ENCODE measurements at regions not wholly inside any gene's neighbourhood (a gene's known extent, or its start where the extent isn't known, plus 50 kb on each side); places are given as distances from the start of the nearest gene placed in this dataset.

DNA sequence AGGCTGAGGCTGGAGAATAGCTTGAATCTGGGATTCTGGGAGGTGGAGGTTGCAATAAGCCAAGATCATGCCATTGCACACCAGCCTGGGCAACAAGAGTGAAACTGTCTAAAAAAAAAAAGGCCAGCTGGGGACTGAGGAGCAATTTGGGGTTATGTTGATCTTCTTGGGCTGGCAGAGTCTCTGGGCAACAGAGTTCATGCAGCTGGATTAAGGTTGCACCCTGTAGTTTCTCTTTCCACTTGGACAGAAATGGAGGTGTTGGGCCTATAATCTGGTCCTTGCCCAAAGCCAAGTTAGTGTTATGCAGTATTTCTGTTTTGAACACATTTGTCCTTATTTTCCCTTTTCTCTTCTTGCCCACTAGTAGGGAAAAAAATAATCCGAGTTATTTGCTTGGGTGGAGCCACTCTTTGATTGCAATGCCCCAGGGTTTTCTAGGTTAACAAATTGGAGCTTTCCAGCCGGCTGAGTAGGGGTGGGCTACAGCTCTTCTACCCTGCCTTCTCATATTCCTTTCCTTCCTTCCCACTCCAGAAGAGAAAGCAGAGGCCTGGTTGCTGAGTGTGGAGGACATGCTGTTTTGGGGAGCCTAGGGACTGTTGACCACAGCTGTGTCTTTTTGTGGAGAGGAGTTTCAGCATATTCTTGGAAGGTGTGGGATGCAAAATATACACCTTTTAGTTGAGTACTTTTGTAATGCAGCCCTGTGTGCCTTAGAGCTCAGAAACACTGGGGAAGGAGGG lies 213.9 kb downstream of the SOX4 start:
- Histone ChIP-seq H3K79me2 (ENCODE audit: insufficient read depth, low read depth, low read length) (no peaks in the 10 kb centered on the region), H4K20me1 (ENCODE audit: insufficient read depth, low read length) (no peaks in the 10 kb centered on the region), H3K36me3 (ENCODE audit: insufficient read depth, low read length) (no peaks in the 10 kb centered on the region), H3K4me2 (ENCODE audit: low read length) (no peak overlapping the region), H3K4me3 (ENCODE audit: low read depth, low read length, poor library complexity, severe bottlenecking) (no peak overlapping the region), H3K9me2 (ENCODE audit: insufficient read depth, low read length) (no peaks in the 10 kb centered on the region), H2AFZ (ENCODE audit: low read length) (no peak overlapping the region), H3K9me3 (ENCODE audit: low read length) (no peaks in the 10 kb centered on the region), H3K27ac (ENCODE audit: low read depth, low read length, poor library complexity, severe bottlenecking) (no peak overlapping the region), H3K4me1 (ENCODE audit: insufficient read depth, low read length, poor library complexity, severe bottlenecking) (no peaks in the 10 kb centered on the region)
- TF ChIP-seq EZH2phosphoT487 (IDR thresholded peaks at IDR 0.05; ENCODE audit: borderline replicate concordance, low read depth, low read length), result no peak
- TF ChIP-seq, protein P1, sequence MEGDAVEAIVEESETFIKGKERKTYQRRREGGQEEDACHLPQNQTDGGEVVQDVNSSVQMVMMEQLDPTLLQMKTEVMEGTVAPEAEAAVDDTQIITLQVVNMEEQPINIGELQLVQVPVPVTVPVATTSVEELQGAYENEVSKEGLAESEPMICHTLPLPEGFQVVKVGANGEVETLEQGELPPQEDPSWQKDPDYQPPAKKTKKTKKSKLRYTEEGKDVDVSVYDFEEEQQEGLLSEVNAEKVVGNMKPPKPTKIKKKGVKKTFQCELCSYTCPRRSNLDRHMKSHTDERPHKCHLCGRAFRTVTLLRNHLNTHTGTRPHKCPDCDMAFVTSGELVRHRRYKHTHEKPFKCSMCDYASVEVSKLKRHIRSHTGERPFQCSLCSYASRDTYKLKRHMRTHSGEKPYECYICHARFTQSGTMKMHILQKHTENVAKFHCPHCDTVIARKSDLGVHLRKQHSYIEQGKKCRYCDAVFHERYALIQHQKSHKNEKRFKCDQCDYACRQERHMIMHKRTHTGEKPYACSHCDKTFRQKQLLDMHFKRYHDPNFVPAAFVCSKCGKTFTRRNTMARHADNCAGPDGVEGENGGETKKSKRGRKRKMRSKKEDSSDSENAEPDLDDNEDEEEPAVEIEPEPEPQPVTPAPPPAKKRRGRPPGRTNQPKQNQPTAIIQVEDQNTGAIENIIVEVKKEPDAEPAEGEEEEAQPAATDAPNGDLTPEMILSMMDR (conservative IDR thresholded peaks at IDR 0.05; ENCODE audit: low read length), result no peak
- DNase-seq (ENCODE audit: low spot score), result no peak
- ChIA-PET CTCF (ENCODE audit: unreplicated experiment) (no interaction called here), POLR2A (interaction anchor here (0.5 kb wide), 1 partner anchor 27 kb away, joined by 8 read pairs; no protein-coding TSS in a partner anchor)
- no TSS peak for BruUV-seq (replicated peaks)
- intact Hi-C loops (cut with micrococcal nuclease; ENCODE audit: unreplicated experiment), result no loop called here

GRCh38 chr6:21808045-21808470 lies 214.5 kb downstream of the SOX4 start:
- Histone ChIP-seq H3K36me3 (ENCODE audit: insufficient read depth, low read length) (no peaks in the 10 kb centered on the region), H3K4me1 (ENCODE audit: insufficient read depth, low read length, poor library complexity, severe bottlenecking) (no peaks in the 10 kb centered on the region), H2AFZ (ENCODE audit: low read length) (no peak overlapping the region), H3K9me3 (ENCODE audit: low read length) (no peaks in the 10 kb centered on the region), H3K9me2 (ENCODE audit: insufficient read depth, low read length) (no peaks in the 10 kb centered on the region), H3K4me3 (ENCODE audit: low read depth, low read length, poor library complexity, severe bottlenecking) (no peak overlapping the region), H3K4me2 (ENCODE audit: low read length) (no peak overlapping the region), H4K20me1 (ENCODE audit: insufficient read depth, low read length) (no peaks in the 10 kb centered on the region), H3K27ac (ENCODE audit: low read depth, low read length, poor library complexity, severe bottlenecking) (no peak overlapping the region), H3K79me2 (ENCODE audit: insufficient read depth, low read depth, low read length) (no peaks in the 10 kb centered on the region)
- ChIA-PET CTCF (ENCODE audit: unreplicated experiment) (no interaction called here), POLR2A (interaction anchor here (0.5 kb wide), 1 partner anchor 26 kb away, joined by 8 read pairs; no protein-coding TSS in a partner anchor)
- no TSS peak for BruUV-seq (replicated peaks)
- TF ChIP-seq, protein P1 (conservative IDR thresholded peaks at IDR 0.05; ENCODE audit: low read length), result no peak
- no peak for TF ChIP-seq EZH2phosphoT487 (IDR thresholded peaks at IDR 0.05; ENCODE audit: borderline replicate concordance, low read depth, low read length)
- no peak for DNase-seq (ENCODE audit: low spot score)
- intact Hi-C loops (cut with micrococcal nuclease; ENCODE audit: unreplicated experiment), result no loop called here

DNA sequence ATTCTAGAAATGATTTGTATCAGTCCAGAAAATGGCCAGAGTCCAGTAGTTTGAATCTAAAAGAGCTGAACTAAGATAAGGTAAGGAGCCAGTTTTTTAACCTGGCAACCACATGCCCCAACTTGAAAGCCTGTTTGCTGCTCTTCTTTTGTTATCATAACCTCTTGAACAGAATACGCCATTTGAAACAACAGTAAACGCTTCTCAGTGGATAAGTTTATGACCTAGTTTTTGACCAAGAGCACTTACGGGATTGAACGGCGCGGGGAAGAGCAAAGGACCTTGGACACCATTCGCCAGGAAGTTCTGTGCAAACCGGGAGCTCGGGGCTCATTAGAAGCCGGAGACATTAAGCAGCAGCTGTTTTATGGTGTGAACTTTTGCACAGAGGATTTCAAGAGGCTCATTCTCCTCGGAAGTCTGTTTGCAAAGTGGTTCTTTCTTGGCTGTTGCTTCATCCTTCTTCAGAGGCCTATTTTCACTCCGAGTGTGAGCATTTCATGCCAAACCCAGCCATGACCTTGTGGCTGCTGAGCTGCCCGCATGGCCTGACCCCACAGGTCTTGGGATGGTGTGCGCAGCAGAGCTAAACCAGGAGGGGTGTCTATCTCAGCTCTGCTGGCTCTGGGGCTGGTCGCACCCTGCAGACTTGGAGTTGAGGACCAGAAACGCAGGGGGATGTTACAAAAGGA lies 215.1 kb downstream of the SOX4 start:
- H3K36me3 ChIP-seq (ENCODE audit: insufficient read depth, low read length), result no peaks in the 10 kb centered on the region
- no peak for DNase-seq (ENCODE audit: low spot score)
- H3K9me3 ChIP-seq (ENCODE audit: low read length), result no peaks in the 10 kb centered on the region
- CTCF ChIA-PET (ENCODE audit: unreplicated experiment), result no interaction called here
- no peaks in the 10 kb centered on the region for H3K79me2 ChIP-seq (ENCODE audit: insufficient read depth, low read depth, low read length)
- H3K4me1 ChIP-seq (ENCODE audit: insufficient read depth, low read length, poor library complexity, severe bottlenecking), result no peaks in the 10 kb centered on the region
- no peak for TF ChIP-seq EZH2phosphoT487 (IDR thresholded peaks at IDR 0.05; ENCODE audit: borderline replicate concordance, low read depth, low read length)
- TF ChIP-seq, protein P1 (conservative IDR thresholded peaks at IDR 0.05; ENCODE audit: low read length), result no peak
- no TSS peak for BruUV-seq (replicated peaks)
- no peak overlapping the region for H3K4me2 ChIP-seq (ENCODE audit: low read length)
- POLR2A ChIA-PET, result interaction anchor here (0.5 kb wide), 1 partner anchor 10 kb away, joined by 3 read pairs; no protein-coding TSS in a partner anchor
- H3K27ac ChIP-seq (ENCODE audit: low read depth, low read length, poor library complexity, severe bottlenecking), result no peak overlapping the region
- H3K4me3 ChIP-seq (ENCODE audit: low read depth, low read length, poor library complexity, severe bottlenecking), result no peak overlapping the region
- H2AFZ ChIP-seq (ENCODE audit: low read length), result no peak overlapping the region
- intact Hi-C loops (cut with micrococcal nuclease; ENCODE audit: unreplicated experiment), result no loop called here
- no peaks in the 10 kb centered on the region for H3K9me2 ChIP-seq (ENCODE audit: insufficient read depth, low read length)
- no peaks in the 10 kb centered on the region for H4K20me1 ChIP-seq (ENCODE audit: insufficient read depth, low read length)
